GM19438 (cell line): ENCODE measurements at regions not wholly inside any gene's neighbourhood (a gene's known extent, or its start where the extent isn't known, plus 50 kb on each side); places are given as distances from the start of the nearest gene placed in this dataset.

ENCODE experiments used
- ATAC-seq: cut with Tn5 transposase; IDR thresholded peaks from one replicate; pipeline ENCODE4 v1.9.1; 2021; ENCODE audit warnings: low read depth; ENCODE audit not compliant: unreplicated experiment

DNA sequence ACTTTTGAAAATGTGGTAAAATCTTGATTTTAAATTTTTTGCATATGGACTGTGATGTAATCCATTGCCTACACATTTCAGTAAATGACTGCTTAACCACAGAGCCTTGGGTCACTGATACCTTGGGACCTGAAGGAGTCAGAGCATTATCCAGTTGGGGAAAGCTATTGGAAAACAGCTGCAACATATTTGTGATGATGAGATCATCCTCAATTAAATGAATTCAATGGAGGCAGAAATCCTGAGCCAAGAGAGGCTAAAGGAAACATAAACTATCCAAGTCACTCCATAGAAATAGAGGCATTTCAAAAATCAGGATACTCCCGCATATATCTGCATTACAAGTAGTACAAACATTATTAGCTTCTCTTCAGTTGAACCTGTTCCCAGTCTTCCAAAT is 99.8 kb upstream of the PRMT6 start:
- ATAC-seq = no peak

DNA sequence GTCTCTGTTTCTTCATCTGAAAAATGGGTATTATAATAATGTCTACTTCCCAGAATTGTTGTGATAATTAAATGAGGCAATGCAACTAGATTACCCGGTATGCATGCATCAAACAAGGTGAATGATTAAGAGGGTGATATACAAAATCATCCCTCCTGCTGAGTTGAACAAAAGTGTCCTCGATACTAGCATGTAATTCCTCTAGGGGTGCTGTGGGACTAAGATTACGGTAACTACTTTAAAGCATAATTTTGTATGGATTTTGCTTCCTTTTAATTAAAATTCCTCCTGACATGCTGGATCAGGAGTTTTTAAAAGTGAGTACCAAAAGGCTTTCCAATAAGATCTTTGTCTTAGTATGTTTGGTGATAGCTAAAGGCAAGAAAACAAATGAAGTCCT is 98.7 kb upstream of the PRMT6 start:
- ATAC-seq = no peak

DNA sequence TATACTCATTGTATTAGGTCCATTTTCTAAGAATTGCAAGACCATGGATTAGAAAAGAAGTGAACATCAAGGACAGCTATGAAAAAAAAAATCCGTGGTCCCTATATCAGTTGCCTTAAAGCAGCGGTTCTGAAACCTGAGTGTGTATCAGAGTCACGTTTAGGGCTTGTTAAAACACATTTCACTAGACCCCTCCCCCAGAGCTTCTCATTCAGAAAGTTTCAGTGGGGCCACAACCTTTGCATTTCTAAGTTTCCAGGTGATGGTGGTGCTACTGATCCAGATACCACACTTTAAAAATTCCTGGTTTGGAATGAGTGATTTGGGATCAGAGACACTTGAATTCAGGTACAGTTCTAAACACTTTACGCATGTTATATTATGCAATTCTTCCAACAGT is 96.1 kb upstream of the PRMT6 start:
- no peak for ATAC-seq

DNA sequence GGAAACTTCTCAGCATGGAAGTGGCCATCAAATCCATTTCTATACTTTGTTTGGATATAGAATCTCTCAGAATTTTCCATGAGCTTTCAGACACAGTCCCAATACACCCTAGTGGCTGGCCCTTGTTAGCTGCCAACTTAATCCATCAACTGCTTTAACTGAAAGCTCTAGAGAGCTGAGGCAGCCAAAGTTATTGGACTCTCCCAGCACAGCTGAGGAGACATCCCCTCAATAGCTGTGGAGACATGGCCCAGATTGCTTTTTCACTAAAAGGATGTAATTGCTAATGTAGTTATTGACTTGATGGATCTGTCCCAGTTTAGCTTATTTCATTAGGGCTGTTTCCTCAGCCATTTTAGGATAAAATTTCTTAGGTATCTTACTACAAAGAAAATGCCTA is 94.8 kb upstream of the PRMT6 start:
- ATAC-seq = no peak

DNA sequence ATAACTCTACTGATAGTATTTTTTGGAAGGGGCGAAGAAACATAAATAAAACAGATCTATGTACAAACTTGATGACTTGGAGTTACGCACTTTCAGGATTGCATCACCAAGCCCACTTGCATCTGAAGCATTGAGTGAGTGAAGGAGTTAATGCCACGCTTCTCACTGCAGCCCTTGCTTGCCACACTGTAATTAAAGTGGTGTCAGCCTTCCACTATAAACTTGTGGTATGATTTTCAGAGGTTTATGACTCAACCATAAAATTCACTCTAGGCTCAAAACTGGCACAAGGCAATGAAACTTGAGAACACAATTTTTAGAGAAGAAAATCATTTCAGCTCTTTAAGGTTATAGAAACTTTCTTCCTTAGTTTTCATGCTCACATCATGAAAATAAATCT is 93.9 kb upstream of the PRMT6 start:
- ATAC-seq = no peak

DNA sequence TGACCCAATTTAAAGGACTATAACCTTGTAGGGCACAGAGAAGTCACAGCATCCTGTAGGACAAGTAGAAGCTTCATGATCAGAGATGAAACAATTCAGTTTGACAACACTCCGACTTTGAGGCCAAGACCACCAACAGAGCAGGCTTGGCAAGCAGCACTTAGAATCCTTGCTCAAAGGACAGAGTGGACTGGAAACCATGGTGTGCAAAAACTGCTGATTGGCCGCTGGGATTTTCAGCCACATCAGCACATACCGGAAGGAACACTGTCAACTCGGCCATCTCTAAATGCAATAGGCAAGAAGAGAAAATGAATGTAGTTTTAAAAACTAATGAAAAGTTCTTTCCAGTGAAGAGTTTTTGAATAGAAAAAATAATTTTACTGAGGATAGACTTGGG is 92.0 kb upstream of the PRMT6 start:
- no peak for ATAC-seq

DNA sequence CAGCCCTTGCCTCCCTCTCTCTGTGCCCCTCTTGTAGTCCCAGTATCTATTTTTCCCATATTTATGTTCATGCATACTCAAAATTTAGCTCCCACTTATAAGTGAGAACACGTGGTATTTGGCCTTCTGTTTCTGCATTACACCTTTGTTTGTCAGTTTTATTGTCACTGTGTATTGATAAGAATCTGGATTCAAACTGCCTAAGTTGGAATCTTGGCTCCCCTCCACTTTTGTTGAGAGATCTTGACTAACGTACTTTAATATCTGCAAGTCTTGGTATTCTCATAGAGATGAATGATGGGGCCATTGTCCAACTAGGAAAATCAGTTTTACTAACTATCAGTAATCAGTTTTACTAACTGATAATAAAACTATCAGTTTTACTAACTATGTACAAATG is 87.8 kb upstream of the PRMT6 start:
- ATAC-seq = no peak

DNA sequence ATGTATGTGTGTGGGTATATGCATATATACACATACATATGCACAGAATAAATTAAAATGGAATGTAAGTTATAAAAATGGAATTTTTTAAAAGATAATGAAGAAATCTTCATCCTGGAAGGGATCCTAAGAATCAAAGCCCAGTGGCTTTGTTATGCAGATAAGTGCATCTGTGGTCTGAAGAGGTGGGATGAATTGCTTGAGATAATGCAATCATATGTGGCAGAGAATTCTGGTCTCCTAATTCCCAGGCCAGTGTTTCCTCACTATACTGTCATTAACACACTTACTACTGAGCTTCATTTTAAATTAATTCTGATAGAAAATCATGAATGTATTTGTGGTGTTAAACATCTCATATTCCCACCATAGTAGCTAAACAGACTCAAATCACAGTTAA is 86.7 kb upstream of the PRMT6 start:
- no peak for ATAC-seq

DNA sequence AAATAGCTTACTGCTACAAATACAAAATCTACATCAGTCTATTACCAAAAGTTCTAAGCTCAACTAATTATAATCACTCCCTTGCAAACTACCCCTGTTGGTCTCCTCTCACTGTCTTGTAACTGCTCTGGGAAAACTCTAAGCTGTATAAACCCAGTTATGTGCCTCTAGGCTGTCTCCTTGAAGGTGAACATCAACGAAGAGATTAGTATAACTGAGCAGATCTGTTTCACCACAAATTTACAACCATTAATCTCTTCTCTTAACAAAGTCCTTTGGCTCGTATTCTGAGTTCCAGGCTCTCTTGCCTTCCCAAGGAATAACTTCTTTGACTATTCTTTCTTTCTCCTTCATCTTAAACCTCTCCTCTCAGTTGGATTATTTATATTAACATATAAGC is 84.4 kb upstream of the PRMT6 start:
- no peak for ATAC-seq

DNA sequence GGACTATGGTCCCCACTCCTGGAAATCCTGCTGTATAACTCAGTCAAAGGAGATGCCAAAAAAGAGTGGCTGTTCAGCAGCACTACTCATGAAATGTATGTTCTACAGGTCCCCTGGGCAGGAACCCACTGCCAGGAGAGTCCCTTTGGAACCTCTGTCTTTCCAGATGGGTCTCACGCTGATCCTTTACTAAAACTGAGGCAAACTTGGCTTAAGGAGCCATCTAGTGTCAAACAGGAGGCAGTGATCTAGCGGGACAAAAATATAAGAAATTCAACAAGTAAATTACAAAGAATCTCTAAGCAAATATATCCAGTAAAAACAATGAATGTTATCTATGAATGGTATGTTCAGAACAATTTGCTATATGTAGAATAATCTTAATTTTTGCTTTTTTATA is 80.5 kb upstream of the PRMT6 start:
- no peak for ATAC-seq

DNA sequence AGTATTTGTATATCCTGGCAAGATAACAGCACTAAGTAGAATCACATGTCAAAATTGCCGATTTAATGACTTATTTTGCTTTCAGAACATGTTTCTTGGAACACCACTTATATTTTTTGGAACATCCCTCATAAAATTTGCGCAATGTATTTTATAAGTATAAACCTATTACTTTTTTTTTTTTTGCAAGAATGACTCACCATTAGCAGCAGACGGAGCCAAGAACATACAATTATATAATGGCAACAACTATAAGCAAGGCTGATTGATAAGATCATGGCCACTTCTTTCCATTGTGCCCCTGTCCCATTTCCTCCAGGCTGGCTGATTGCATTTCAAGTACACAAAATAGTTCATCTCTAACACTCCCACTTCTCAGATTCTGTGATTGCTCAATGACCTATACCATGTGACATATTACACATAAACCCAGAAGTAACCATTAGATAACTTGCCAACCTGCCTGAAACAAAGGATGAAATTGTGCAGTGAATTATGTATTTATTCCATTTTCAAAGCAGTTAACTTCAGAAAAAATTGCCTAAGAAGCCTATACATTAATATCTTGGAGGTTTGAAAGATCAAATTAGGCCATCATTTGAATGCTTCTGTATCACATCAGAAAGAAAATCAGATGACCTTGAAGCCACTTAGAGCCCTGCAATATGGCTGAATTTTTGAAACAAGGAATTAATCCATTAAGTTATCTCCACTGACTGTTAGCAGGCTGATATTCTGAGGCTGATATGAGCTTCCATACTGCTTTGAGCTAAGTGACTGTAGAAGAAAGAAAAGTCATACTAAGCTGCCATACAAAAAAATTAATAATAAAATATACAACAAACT is 77.8 kb upstream of the PRMT6 start:
- ATAC-seq = no peak

DNA sequence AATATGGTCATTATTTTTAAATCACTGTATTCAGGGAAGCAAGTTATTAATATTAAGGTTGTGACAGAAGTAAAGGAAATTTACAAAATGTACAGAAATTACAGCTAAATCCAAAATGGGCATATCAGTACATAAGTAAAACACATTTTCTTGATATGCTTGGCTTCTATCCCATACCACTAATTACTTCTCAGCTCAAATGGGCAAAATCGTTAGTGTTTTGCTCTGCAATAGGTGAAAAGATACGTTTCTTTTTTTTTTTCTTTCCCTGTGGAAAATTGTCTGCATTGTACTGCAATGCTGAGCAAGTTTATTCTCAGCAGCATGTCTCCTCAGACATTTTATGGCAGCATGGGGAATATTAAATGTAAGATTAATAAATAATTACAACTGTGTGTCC is 77.1 kb upstream of the PRMT6 start:
- ATAC-seq = no peak

DNA sequence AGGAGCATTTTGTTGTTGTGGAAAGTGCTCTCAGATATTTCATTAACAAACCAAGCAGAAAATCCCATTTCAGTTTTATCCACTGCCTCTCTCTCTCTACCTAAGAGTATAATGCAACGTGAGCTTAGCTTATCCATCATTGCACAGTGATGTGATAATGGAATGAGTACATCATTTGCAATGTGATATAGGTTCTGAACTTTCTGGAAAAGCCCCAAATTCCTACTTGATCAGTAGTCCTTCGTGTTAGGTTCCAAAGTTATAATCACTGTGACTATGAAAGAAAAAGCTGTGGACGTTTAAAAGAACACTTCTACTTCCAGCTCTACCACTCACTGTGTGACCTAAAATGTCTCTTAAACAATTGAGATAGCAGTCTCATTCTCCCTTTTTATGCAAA is 76.4 kb upstream of the PRMT6 start:
- no peak for ATAC-seq

DNA sequence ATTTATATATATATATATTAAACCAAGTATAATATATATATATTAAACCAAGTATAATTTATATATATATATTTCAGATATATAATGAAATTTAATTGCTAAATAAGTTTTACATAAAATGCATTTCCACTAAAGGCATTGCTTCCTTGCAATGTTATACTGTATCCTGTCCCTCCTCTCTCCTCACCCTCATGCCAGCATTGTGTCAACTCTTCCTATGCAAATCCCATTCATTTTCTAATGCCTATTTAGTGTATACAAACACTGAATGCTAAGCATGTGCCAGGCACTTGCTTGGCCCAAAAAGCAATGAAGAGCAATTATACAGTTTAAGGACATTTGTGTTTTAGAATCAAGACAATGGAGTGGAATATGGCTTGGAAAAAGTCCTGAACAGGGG is 71.7 kb upstream of the PRMT6 start:
- no peak for ATAC-seq

DNA sequence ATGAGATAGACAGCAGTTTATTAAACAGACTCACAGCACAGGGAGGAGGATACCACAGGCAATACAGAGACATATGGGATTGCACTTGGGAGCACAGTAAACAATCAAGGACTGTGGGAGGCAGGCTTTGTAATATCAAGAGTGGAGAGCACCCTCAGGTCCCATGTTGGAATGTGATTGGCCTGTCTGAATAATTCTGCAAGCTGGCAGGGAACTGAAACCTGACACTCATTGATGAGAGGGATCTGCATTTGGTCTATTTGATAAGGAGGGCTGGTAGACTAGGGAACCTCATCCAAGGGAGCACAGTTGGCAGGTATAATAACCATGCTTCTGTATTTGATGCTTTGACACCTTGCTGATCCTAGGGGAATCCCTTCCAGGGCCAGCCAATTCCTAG is 69.9 kb upstream of the PRMT6 start:
- no peak for ATAC-seq

DNA sequence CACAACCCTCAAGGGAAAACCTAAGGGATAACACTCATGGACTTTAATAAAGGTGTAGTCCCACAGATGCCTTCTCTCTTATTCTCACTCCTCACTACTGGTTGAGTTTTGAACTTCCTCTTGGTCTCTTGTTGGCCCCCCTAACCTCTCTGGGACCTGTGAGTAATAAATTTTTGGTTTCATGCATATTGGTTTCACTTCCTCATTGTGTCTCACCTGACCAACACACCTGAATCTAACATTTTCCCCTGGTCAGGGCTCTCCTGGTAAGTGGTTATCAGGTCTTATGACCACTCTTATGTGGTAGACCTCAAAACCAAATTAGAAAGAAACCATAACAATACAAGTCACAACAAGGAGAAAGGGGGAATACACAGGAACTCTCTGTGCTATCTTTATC is 60.5 kb upstream of the PRMT6 start:
- ATAC-seq = peak; percentile 95

DNA sequence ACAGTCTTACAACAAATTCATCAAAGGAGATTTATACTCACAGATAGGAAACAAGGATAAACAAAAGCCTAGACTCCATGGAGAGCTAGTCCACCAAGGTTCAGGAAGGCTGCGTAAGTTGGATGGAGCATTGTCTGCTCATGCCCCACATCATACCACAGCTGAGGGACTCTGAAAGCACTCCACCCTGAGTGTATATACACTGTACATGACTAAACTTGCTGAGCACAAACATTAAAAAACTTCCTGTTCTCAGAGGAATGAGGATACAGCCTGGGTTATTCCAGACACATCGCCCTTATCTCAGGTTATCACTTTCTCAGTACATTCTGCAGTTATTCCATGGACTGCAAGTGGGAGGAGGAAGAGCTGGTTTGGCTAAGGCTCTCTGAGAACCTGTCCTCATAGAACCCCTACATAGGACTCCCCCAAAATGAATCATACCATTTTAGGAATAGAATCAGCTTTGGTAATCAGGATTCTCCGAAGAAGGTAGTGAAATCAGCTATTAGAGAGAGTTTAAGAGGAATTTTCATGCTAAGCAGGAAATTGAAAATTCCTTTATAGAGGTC is 58.0 kb upstream of the PRMT6 start:
- ATAC-seq = no peak

DNA sequence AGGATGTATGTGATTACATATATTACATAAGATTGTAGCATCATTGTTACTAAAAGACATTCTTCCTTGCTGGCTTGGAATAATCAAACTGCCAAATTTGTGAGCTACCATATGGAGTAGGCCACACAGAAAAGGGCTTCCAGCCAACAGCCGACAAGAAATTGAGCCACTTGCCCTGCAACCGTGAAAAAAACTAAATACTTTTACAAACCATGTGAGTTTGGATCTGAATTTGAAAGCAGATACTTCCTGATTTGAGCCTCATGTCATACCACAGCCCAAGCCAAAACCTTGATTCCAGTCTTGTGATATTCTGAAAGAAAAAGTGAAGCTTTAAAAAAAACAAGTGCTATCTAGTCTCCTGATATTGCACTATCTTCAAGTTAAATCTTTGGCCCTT is 55.6 kb upstream of the PRMT6 start:
- no peak for ATAC-seq

DNA sequence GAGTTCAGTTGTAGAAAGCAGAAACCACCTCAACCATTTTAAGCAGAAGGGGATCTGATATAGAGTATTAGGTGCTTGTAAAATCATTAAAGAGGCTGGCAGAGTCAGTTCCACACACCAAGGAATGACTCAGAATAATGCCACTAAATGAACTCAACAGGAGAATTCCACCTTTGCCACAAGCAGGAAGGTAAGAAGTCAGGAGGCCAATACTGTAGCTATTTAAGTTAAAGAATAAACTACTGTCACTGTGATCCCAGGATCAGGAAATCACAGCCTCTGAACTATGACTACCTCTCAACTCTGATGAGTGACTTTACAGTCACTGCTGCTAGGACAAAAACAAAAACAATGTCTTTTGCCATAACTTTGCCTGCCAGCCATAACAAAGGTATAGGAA is 52.5 kb upstream of the PRMT6 start:
- ATAC-seq = no peak

DNA sequence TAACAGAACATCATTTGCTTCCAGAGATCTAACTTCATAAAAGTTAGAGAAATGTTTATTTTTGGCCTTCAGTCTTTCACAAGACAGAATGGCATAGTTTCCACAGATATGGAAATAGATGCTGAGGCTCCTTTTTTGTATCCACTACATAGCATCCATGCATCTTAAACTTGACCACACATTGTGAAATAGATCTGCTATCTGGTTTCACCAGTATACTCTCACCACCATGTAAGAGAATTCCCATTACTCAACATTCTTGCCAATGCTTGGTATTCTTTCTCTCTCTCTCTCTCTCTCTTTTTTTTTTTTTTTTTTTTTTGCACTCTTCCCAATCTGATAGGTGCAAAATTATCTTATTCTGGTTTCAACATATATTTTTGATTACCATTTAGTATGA is 52.1 kb upstream of the PRMT6 start:
- no peak for ATAC-seq
